Endothelial cell of umbilical vein (primary cell): ENCODE measurements at regions not wholly inside any gene's neighbourhood (a gene's known extent, or its start where the extent isn't known, plus 50 kb on each side); places are given as distances from the start of the nearest gene placed in this dataset.
A peak's percentile ranks its signal among the peaks of the same experiment; 100 is the strongest.

Experiments
- BruUV-seq: library from RNA; stranded (reverse); fragments of 400-500 nt; replicated peaks from 2 replicates; lab custom pipeline; 2021; lab: Mats Ljungman, UMichigan
- CTCF ChIA-PET: fragments of 300-600, 350-600 bp; sonication (Branson Sonifier 250); formaldehyde crosslinking; loops from one replicate; lab custom pipeline; 2021; ENCODE audit warnings: antibody characterized with exemption, inconsistent platforms; lab: Charles Lee
- POLR2A ChIA-PET: fragments of 300-600, 350-600 bp; sonication (Branson Sonifier 250); formaldehyde crosslinking; loops from one replicate; lab custom pipeline; 2021; ENCODE audit warnings: antibody characterized with exemption, inconsistent platforms; lab: Charles Lee
- DNase-seq: peaks from one replicate; pipeline ENCODE4 v3.0.0-alpha.2; 2011; ENCODE audit warnings: low read depth, low spot score
- FAIRE-seq: peaks from 2 replicates; lab custom pipeline; 2011; peaks lifted over from hg19 to GRCh38; lab: Jason Lieb, UNC
- H2AFZ ChIP-seq: 2 replicates; pipeline ENCODE4 v1.6.0; 2012; ENCODE audit warnings: low read depth, low read length, control low read depth, inconsistent platforms
- H3K27ac ChIP-seq: 2 replicates; pipeline ENCODE4 v1.5.1; 2011; ENCODE audit warnings: low read depth, mild to moderate bottlenecking, control low read depth, low read length, moderate library complexity; ENCODE audit not compliant: insufficient read depth
- H3K27me3 ChIP-seq, 2 experiments: 2 replicates each; pipeline versions ENCODE4 v1.6.0 to v1.6.1; 2011; ENCODE audit warnings: low read length in 2 of 2, mixed read lengths in 1 of 2; ENCODE audit not compliant: control insufficient read depth in 2 of 2, insufficient read depth in 2 of 2
- H3K36me3 ChIP-seq, 2 experiments: 2 replicates in 1 of 2; 3 replicates in 1 of 2; pipeline ENCODE4 v1.5.1; 2011; ENCODE audit warnings: low read length in 2 of 2, mild to moderate bottlenecking in 1 of 2, moderate library complexity in 1 of 2; ENCODE audit not compliant: control insufficient read depth in 2 of 2, insufficient read depth in 2 of 2; ENCODE audit errors: extremely low read depth in 1 of 2
- H3K4me1 ChIP-seq: 3 replicates; pipeline ENCODE4 v1.5.1; 2011; ENCODE audit warnings: mild to moderate bottlenecking, low read length; ENCODE audit not compliant: control insufficient read depth, insufficient read depth; ENCODE audit errors: extremely low read depth
- H3K4me2 ChIP-seq: 2 replicates; pipeline ENCODE4 v1.6.1; 2011; ENCODE audit warnings: low read length, control low read depth, mixed read lengths; ENCODE audit not compliant: insufficient read depth
- H3K4me3 ChIP-seq, 3 experiments: fragments of 200-600 bp in 1 of 3; sonication (generic), shearing (Covaris generic) in 1 of 3; replicated peaks in 1 of 3; 2 replicates each; pipeline ENCODE4 v1.5.1; 2011 to 2016; ENCODE audit warnings: control low read depth in 3 of 3, low read length in 3 of 3, mild to moderate bottlenecking in 2 of 3, inconsistent platforms in 1 of 3, low read depth in 1 of 3, moderate library complexity in 1 of 3; ENCODE audit not compliant: insufficient read depth in 1 of 3
- H3K79me2 ChIP-seq: 2 replicates; pipeline ENCODE4 v1.6.0; 2012; ENCODE audit warnings: low read length, inconsistent platforms; ENCODE audit not compliant: control insufficient read depth, insufficient read depth
- H3K9ac ChIP-seq: replicated peaks from 2 replicates; pipeline ENCODE3; 2011; ENCODE audit warnings: low read length, control low read depth; ENCODE audit not compliant: insufficient read depth; ENCODE audit errors: extremely low read depth
- H3K9me1 ChIP-seq: replicated peaks from 3 replicates; pipeline ENCODE4 v1.6.0; 2011; ENCODE audit warnings: mild to moderate bottlenecking, low read length; ENCODE audit not compliant: control insufficient read depth, insufficient read depth; ENCODE audit errors: extremely low read depth
- H3K9me3 ChIP-seq: replicated peaks from 2 replicates; pipeline ENCODE4 v1.5.1; 2012; ENCODE audit warnings: low read length, inconsistent platforms; ENCODE audit not compliant: control insufficient read depth, insufficient read depth
- H4K20me1 ChIP-seq: replicated peaks from 2 replicates; pipeline ENCODE3; 2011; ENCODE audit warnings: mild to moderate bottlenecking, low read length; ENCODE audit not compliant: control insufficient read depth, insufficient read depth; ENCODE audit errors: extremely low read depth
- EZH2 ChIP-seq: IDR thresholded peaks from 2 replicates; pipeline ENCODE4 v1.6.1; 2012; ENCODE audit warnings: borderline replicate concordance, low read depth, mild to moderate bottlenecking, moderate library complexity, low read length, inconsistent platforms; ENCODE audit not compliant: severe bottlenecking
- FOS ChIP-seq: IDR thresholded peaks from 2 replicates; pipeline ENCODE4 v1.6.1; 2011; ENCODE audit warnings: mild to moderate bottlenecking, low read length, moderate library complexity, borderline replicate concordance; ENCODE audit not compliant: insufficient read depth
- GATA2 ChIP-seq: IDR thresholded peaks from 2 replicates; pipeline ENCODE4 v1.7.0; 2011; ENCODE audit warnings: low read depth, mild to moderate bottlenecking, moderate library complexity, mixed read lengths, low read length; ENCODE audit not compliant: insufficient read length, insufficient read depth
- JUN ChIP-seq: IDR thresholded peaks from 2 replicates; pipeline ENCODE4 v1.6.1; 2011; ENCODE audit warnings: borderline replicate concordance, low read depth; ENCODE audit not compliant: insufficient read length, insufficient read depth
- MYC ChIP-seq: IDR thresholded peaks from one replicate; pipeline ENCODE4 v1.6.1; 2011; ENCODE audit warnings: mild to moderate bottlenecking, low read depth, low read length
- POLR2A ChIP-seq: IDR thresholded peaks from 2 replicates; pipeline ENCODE4 v1.6.1; 2012; ENCODE audit warnings: low read depth, mild to moderate bottlenecking, control low read depth, low read length
- POLR2AphosphoS5 ChIP-seq: IDR thresholded peaks from 2 replicates; pipeline ENCODE4 v1.6.1; 2012; ENCODE audit warnings: low read depth, mild to moderate bottlenecking, control low read depth, low read length, moderate library complexity; ENCODE audit not compliant: insufficient read depth
- dilution Hi-C: fragments of 300-500 bp; cut with MboI; formaldehyde crosslinking; loops from one replicate; pipeline ENCODE4 v1.15.0; 2019; ENCODE audit warnings: low sequenced_read_pairs; ENCODE audit not compliant: extremely low pct_ligation_motif_present
- intact Hi-C: fragments of 100-400 bp; cut with micrococcal nuclease; formaldehyde crosslinking; loops from one replicate; pipeline ENCODE4 v1.10.0; 2022
- TF ChIP-seq, protein P1 (sequence below), 2 donors: IDR thresholded peaks; 1 replicate in 1 of 2; 2 replicates in 1 of 2; pipeline ENCODE4 v1.5.1; 2011; ENCODE audit warnings: low read length in 2 of 2, mild to moderate bottlenecking in 2 of 2, moderate library complexity in 2 of 2, control low read depth in 1 of 2, inconsistent platforms in 1 of 2, low read depth in 1 of 2; ENCODE audit not compliant: insufficient read depth in 1 of 2; ENCODE audit errors: extremely low read depth in 1 of 2
- TF ChIP-seq, protein P2 (sequence below): IDR thresholded peaks from 2 replicates; pipeline ENCODE4 v1.6.1; 2011; ENCODE audit not compliant: insufficient read depth, insufficient read length

DNA sequence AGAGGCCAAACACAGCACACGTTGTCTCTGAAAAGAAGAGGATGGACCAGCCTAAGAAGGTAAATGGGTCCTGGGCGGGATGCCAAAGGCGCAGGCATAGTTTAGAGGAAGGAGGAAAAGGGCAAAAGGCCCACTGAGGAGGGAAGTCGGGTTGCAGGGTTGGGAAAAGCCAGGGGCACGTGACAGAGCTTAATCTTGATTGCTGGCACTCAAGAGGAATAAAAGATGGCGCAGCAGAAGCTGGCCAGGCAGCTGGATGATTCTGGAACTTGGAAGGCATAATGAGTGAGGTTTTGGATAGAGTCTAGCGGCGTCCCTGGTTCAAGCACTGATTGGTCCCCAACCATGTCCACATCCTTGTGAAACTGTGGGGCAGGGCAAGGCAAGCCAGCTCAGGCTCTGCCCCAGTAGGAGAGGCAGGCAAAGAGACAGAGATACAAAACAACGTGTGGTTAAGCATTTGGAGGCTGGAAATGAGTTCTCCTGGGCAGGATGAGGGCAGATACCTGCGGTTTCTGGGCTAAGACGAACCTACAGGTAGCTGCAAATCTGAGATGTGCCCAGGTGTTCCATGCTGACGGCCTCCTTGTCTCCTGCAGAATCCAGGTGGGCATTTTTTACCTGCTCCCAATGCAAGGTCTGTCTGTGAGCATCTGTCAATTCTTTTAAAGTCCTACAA is 52.7 kb upstream of the CIBAR2 start:
- peaks cover 13% of the 10 kb centered on the region for H3K4me1 ChIP-seq

DNA sequence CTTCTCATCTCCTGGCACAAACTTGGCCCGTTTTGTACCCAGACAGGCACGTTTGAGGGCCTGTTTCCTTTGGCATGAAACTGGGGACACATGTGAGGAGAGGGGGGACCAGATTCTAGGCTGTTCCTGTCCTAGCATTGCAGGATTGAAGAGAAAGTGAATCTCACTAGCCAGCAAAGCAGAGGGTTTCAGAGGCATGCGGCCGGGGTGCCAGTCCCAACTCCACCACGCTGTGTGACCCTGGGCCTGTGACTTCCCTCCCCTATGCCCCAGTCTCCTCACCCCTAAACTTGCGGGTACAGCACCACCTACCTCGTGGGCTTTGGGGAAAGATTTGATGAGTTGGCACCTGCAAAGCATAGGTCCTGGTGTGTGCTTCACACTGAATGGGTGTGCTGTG is 53.5 kb upstream of the CIBAR2 start:
- DNase-seq (no peak), FAIRE-seq (no peak)
- POLR2A ChIA-PET, result no interaction called here
- no peak overlapping the region for H3K27ac ChIP-seq
- dilution Hi-C loops, result no loop called here
- H2AFZ ChIP-seq, result no peak overlapping the region
- H3K36me3 ChIP-seq, result no peaks in the 10 kb centered on the region
- no peak overlapping the region for H3K4me2 ChIP-seq
- no peaks in the 10 kb centered on the region for H3K9me1 ChIP-seq
- no peak overlapping the region for H3K9ac ChIP-seq
- CTCF ChIA-PET, result interaction anchor here (1.6 to 1.7 kb wide), 2 partner anchors 8 to 51 kb away, joined by 5 to 10 read pairs; no protein-coding TSS in a partner anchor
- no peaks in the 10 kb centered on the region for H3K79me2 ChIP-seq
- peaks cover 20% of the 10 kb centered on the region for H3K4me1 ChIP-seq
- TF ChIP-seq, protein P1, sequence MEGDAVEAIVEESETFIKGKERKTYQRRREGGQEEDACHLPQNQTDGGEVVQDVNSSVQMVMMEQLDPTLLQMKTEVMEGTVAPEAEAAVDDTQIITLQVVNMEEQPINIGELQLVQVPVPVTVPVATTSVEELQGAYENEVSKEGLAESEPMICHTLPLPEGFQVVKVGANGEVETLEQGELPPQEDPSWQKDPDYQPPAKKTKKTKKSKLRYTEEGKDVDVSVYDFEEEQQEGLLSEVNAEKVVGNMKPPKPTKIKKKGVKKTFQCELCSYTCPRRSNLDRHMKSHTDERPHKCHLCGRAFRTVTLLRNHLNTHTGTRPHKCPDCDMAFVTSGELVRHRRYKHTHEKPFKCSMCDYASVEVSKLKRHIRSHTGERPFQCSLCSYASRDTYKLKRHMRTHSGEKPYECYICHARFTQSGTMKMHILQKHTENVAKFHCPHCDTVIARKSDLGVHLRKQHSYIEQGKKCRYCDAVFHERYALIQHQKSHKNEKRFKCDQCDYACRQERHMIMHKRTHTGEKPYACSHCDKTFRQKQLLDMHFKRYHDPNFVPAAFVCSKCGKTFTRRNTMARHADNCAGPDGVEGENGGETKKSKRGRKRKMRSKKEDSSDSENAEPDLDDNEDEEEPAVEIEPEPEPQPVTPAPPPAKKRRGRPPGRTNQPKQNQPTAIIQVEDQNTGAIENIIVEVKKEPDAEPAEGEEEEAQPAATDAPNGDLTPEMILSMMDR (IDR thresholded peaks at IDR 0.05; ENCODE audit: extremely low read depth in 1 of 2, insufficient read depth in 1 of 2, low read depth in 1 of 2, low read length in 2 of 2), result no peak
- no peak for TF ChIP-seq POLR2AphosphoS5
- TF ChIP-seq POLR2A, result no peak
- no peak for TF ChIP-seq EZH2
- TF ChIP-seq GATA2, result no peak
- no peak for TF ChIP-seq JUN
- TF ChIP-seq FOS, result no peak
- TF ChIP-seq MYC, result no peak
- TF ChIP-seq, protein P2, sequence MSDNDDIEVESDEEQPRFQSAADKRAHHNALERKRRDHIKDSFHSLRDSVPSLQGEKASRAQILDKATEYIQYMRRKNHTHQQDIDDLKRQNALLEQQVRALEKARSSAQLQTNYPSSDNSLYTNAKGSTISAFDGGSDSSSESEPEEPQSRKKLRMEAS, result no peak
- H3K4me3 ChIP-seq, result no peak overlapping the region
- intact Hi-C loops, result no loop called here
- no peaks in the 10 kb centered on the region for H3K9me3 ChIP-seq
- no peaks in the 10 kb centered on the region for H4K20me1 ChIP-seq
- no peaks in the 10 kb centered on the region for H3K27me3 ChIP-seq
- BruUV-seq, result no TSS peak

More for the DNA sequence above, 52.7 kb upstream of the CIBAR2 start:
- TF ChIP-seq JUN (no peak), GATA2 (no peak)
- TF ChIP-seq, protein P2, result peak; percentile 34
- no TSS peak for BruUV-seq
- Histone ChIP-seq H3K79me2 (no peaks in the 10 kb centered on the region), H3K9me1 (no peaks in the 10 kb centered on the region), H3K9me3 (no peaks in the 10 kb centered on the region), H4K20me1 (no peaks in the 10 kb centered on the region), H3K4me3 (no peak overlapping the region), H3K9ac (no peak overlapping the region), H3K36me3 (no peaks in the 10 kb centered on the region), H3K27ac (no peak overlapping the region), H3K27me3 (no peaks in the 10 kb centered on the region), H3K4me2 (no peak overlapping the region), H2AFZ (peak overlapping the region; percentile 40)
- intact Hi-C loops, result no loop called here
- no peak for FAIRE-seq
- dilution Hi-C loops, result no loop called here
- POLR2A ChIA-PET, result interaction anchor here (0.5 kb wide), 1 partner anchor 30 kb away, joined by 3 read pairs; no protein-coding TSS in a partner anchor
- CTCF ChIA-PET, result interaction anchor here (0.8 to 1.7 kb wide), 6 partner anchors 9 to 88 kb away, joined by 3 to 10 read pairs (median 4); no protein-coding TSS in a partner anchor
- no peak for DNase-seq
